ENCODE measurements at regions not wholly inside any gene's neighbourhood (a gene's known extent, or its start where the extent isn't known, plus 50 kb on each side); places are given as distances from the start of the nearest gene placed in this dataset.
A peak's percentile ranks its signal among the peaks of the same experiment; 100 is the strongest.

DNA sequence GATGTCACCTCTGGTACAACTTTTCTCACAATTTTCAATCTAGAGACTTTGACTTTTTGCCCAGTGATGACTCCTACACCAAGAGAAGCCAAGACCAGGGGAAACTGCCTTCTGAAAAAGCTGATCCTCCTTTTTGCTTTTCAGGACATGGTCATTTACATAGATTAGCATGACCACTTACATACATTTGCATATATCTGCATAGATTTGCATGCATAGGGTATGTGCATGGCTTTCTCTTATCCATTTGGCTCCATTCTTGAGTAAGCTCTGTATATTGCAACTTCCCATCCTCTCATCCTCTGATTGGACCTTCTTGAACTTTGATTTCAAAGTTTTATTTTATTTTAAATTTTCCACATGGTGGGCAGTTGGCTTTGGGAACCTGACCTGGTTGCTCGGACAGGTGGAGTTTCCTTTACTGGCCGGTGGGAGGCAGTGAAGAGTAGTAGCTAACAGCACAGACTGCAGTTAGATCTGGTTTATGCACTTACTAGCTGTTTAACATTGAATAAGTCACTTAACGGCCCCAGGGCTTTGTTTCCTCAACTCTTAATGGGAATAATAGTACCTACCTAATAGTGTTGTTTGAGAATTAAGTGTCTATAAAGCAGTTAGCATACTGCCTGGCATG, 92.9 kb downstream of the GPR139 start:
- H3K36me3 ChIP-seq (ENCODE audit: control insufficient read depth, insufficient read depth, low read length): no peaks in the 10 kb centered on the region
- no peaks in the 10 kb centered on the region for H3K4me1 ChIP-seq (ENCODE audit: control insufficient read depth, insufficient read depth, low read length)
- DNase-seq: no peak
- WGBS (ENCODE audit: insufficient coverage): no CpG with 5 or more reads among the region's 3 CpGs
- H3K27ac ChIP-seq (ENCODE audit: low read length): no peak overlapping the region
- no peak overlapping the region for H3K4me3 ChIP-seq (ENCODE audit: low read length)
- H3K27me3 ChIP-seq (ENCODE audit: control insufficient read depth, insufficient read depth, low read length): no peaks in the 10 kb centered on the region
- no peaks in the 10 kb centered on the region for H3K9me3 ChIP-seq (replicated peaks; ENCODE audit: control insufficient read depth, low read depth, low read length)

DNA sequence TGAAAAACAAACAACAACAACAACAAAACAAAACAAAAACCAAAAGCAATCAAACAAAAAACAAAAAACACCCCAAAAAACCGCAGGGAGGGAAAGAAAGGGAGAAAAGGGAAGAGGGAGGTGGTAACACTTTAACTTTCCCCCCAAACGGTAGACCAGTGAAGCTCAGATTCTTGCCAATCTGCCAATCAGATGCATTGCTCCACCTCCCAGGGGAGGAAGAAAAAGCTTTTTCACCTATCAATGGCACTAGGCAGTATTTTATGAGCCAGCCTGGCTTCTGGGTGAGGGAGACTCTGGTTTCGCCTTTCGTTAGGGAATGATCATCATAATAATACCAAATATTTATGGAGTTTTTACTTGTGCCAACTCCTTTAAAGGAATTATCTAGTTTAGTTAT, 94.1 kb downstream of the GPR139 start:
- Histone ChIP-seq H3K36me3 (ENCODE audit: control insufficient read depth, insufficient read depth, low read length) (no peaks in the 10 kb centered on the region), H3K27ac (ENCODE audit: low read length) (no peak overlapping the region), H3K4me3 (ENCODE audit: low read length) (no peak overlapping the region), H3K9me3 (replicated peaks; ENCODE audit: control insufficient read depth, low read depth, low read length) (no peaks in the 10 kb centered on the region), H3K4me1 (ENCODE audit: control insufficient read depth, insufficient read depth, low read length) (no peaks in the 10 kb centered on the region), H3K27me3 (ENCODE audit: control insufficient read depth, insufficient read depth, low read length) (no peaks in the 10 kb centered on the region)
- no peak for DNase-seq
- WGBS (ENCODE audit: insufficient coverage): no CpG with 5 or more reads among the region's 4 CpGs

DNA sequence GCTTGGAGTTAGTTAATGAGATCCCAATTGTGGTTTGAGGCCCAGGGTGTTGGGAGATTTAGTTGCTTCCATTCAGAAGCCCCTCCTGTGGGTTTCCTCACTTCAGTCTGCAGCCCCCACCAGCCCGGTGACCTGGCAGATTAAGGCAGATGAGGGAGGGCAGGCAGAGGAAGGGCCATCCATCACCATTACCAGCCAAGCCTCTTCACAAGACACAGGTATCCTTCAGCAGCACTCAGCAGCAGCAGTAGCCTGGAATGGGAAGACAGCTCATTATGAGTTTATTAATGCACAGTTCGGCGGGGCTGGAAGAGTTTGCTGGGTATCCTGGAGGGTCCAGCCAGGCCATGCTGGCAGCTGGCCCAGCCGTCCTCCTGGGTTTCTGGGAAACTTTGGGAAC, 90.0 kb upstream of the GPRC5B start:
- no peaks in the 10 kb centered on the region for H3K27me3 ChIP-seq (ENCODE audit: control insufficient read depth, insufficient read depth, low read length)
- H3K27ac ChIP-seq (ENCODE audit: low read length): no peak overlapping the region

GRCh38 chr16:19972111-19972510, 87.5 kb upstream of the GPRC5B start:
- 26% methylated on average over 2 of the region's 4 CpGs for WGBS (ENCODE audit: insufficient coverage)
- DNase-seq: no peak
- Histone ChIP-seq H3K36me3 (ENCODE audit: control insufficient read depth, insufficient read depth, low read length) (no peaks in the 10 kb centered on the region), H3K4me3 (ENCODE audit: low read length) (no peak overlapping the region), H3K9me3 (replicated peaks; ENCODE audit: control insufficient read depth, low read depth, low read length) (no peaks in the 10 kb centered on the region), H3K27me3 (ENCODE audit: control insufficient read depth, insufficient read depth, low read length) (no peaks in the 10 kb centered on the region), H3K4me1 (ENCODE audit: control insufficient read depth, insufficient read depth, low read length) (no peaks in the 10 kb centered on the region), H3K27ac (ENCODE audit: low read length) (no peak overlapping the region)

More for the DNA sequence above, 90.0 kb upstream of the GPRC5B start:
- Histone ChIP-seq H3K9me3 (replicated peaks; ENCODE audit: control insufficient read depth, low read depth, low read length) (no peaks in the 10 kb centered on the region), H3K36me3 (ENCODE audit: control insufficient read depth, insufficient read depth, low read length) (no peaks in the 10 kb centered on the region), H3K4me3 (ENCODE audit: low read length) (no peak overlapping the region), H3K4me1 (ENCODE audit: control insufficient read depth, insufficient read depth, low read length) (no peaks in the 10 kb centered on the region)
- no peak for DNase-seq
- 25% methylated on average over 2 of the region's 4 CpGs for WGBS (ENCODE audit: insufficient coverage)

GRCh38 chr16:19968891-19969683, 84.4 kb upstream of the GPRC5B start:
- 28% methylated on average over 4 of the region's 8 CpGs for WGBS (ENCODE audit: insufficient coverage)
- Histone ChIP-seq H3K27me3 (ENCODE audit: control insufficient read depth, insufficient read depth, low read length) (no peaks in the 10 kb centered on the region), H3K4me3 (ENCODE audit: low read length) (no peak overlapping the region), H3K36me3 (ENCODE audit: control insufficient read depth, insufficient read depth, low read length) (no peaks in the 10 kb centered on the region), H3K9me3 (replicated peaks; ENCODE audit: control insufficient read depth, low read depth, low read length) (no peaks in the 10 kb centered on the region), H3K4me1 (ENCODE audit: control insufficient read depth, insufficient read depth, low read length) (no peaks in the 10 kb centered on the region), H3K27ac (ENCODE audit: low read length) (no peak overlapping the region)
- peak; percentile 3 for DNase-seq

GRCh38 chr16:19967963-19968362, 83.3 kb upstream of the GPRC5B start:
- Histone ChIP-seq H3K27me3 (ENCODE audit: control insufficient read depth, insufficient read depth, low read length) (no peaks in the 10 kb centered on the region), H3K4me1 (ENCODE audit: control insufficient read depth, insufficient read depth, low read length) (peaks cover under 1% of the 10 kb centered on the region), H3K9me3 (replicated peaks; ENCODE audit: control insufficient read depth, low read depth, low read length) (no peaks in the 10 kb centered on the region), H3K27ac (ENCODE audit: low read length) (no peak overlapping the region), H3K4me3 (ENCODE audit: low read length) (no peak overlapping the region), H3K36me3 (ENCODE audit: control insufficient read depth, insufficient read depth, low read length) (no peaks in the 10 kb centered on the region)
- WGBS (ENCODE audit: insufficient coverage): no CpG with 5 or more reads among the region's 5 CpGs
- DNase-seq: no peak

DNA sequence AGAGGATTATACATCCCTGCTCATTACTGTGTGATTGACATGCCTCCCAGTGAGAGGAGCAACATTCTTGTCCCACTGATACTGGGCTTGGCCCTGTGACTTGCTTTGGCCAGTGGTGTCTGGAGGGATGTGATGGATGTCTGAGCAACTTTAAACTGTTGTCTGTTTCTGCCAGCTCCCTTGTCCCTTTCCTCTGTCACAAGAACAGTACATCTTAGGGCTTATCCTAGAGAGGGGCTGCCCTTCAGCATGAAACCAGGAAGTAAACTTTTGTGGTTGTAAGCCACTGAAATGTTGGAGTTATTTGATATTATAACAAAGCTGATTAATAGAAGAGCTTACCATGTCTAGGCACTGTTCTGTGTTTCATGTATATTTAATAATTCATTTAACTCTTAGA, 82.9 kb upstream of the GPRC5B start:
- DNase-seq: no peak
- Histone ChIP-seq H3K27ac (ENCODE audit: low read length) (no peak overlapping the region), H3K4me3 (ENCODE audit: low read length) (no peak overlapping the region), H3K27me3 (ENCODE audit: control insufficient read depth, insufficient read depth, low read length) (no peaks in the 10 kb centered on the region), H3K9me3 (replicated peaks; ENCODE audit: control insufficient read depth, low read depth, low read length) (no peaks in the 10 kb centered on the region), H3K4me1 (ENCODE audit: control insufficient read depth, insufficient read depth, low read length) (peaks cover 3% of the 10 kb centered on the region), H3K36me3 (ENCODE audit: control insufficient read depth, insufficient read depth, low read length) (no peaks in the 10 kb centered on the region)

DNA sequence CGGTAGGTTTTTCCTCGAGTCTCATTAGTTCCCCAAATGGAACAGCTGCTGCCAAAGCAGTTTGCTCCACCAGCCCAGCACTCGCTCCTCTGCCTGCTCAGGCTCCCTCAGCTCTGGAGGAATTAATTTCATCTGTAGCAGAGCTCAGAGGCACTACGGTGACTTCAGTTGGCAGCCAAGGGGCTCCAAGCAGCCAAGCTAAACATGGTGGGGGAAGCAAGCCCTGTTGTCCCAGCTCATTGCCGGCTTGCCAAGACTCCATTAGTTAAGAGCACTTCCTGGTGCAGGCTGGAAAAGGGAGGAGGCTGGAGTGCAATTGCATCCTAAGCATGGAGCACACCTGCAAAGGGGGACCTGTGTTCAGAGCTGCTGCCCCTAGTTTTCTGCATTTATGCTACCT, 78.7 kb upstream of the GPRC5B start:
- H3K9me3 ChIP-seq (replicated peaks; ENCODE audit: control insufficient read depth, low read depth, low read length): no peaks in the 10 kb centered on the region
- peak; percentile 74 for DNase-seq
- H3K4me1 ChIP-seq (ENCODE audit: control insufficient read depth, insufficient read depth, low read length): peaks cover 3% of the 10 kb centered on the region
- H3K27me3 ChIP-seq (ENCODE audit: control insufficient read depth, insufficient read depth, low read length): no peaks in the 10 kb centered on the region
- H3K27ac ChIP-seq (ENCODE audit: low read length): no peak overlapping the region
- WGBS (ENCODE audit: insufficient coverage): 21% methylated on average over 5 of the region's 5 CpGs
- H3K4me3 ChIP-seq (ENCODE audit: low read length): no peak overlapping the region
- H3K36me3 ChIP-seq (ENCODE audit: control insufficient read depth, insufficient read depth, low read length): no peaks in the 10 kb centered on the region

GRCh38 chr16:19960183-19960582, 75.5 kb upstream of the GPRC5B start:
- Histone ChIP-seq H3K4me1 (ENCODE audit: control insufficient read depth, insufficient read depth, low read length) (peaks cover 3% of the 10 kb centered on the region), H3K27me3 (ENCODE audit: control insufficient read depth, insufficient read depth, low read length) (no peaks in the 10 kb centered on the region), H3K27ac (ENCODE audit: low read length) (no peak overlapping the region), H3K36me3 (ENCODE audit: control insufficient read depth, insufficient read depth, low read length) (no peaks in the 10 kb centered on the region), H3K4me3 (ENCODE audit: low read length) (no peak overlapping the region), H3K9me3 (replicated peaks; ENCODE audit: control insufficient read depth, low read depth, low read length) (no peaks in the 10 kb centered on the region)
- DNase-seq: no peak
- 100% methylated on average over 1 of the region's 5 CpGs for WGBS (ENCODE audit: insufficient coverage)

DNA sequence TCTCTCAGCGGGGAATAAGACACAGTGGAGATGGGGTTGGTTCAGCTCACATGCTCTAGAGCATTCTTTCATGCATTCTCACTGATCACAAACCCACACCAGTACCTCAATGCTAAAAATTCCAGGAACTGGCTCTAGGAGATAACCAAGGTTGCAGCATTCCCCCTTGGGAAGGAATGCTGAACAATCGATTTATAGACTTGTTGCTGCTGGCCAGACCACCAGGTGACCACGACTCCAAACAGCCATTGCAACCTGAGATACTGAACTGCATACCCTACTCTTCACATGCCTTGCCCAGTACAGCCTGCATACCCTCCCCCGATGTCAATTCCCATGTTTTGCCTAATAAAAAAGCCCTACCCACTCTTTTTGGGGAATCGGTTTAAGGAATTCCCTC, 75.1 kb upstream of the GPRC5B start:
- Histone ChIP-seq H3K4me3 (ENCODE audit: low read length) (no peak overlapping the region), H3K9me3 (replicated peaks; ENCODE audit: control insufficient read depth, low read depth, low read length) (no peaks in the 10 kb centered on the region), H3K36me3 (ENCODE audit: control insufficient read depth, insufficient read depth, low read length) (no peaks in the 10 kb centered on the region), H3K27ac (ENCODE audit: low read length) (no peak overlapping the region), H3K27me3 (ENCODE audit: control insufficient read depth, insufficient read depth, low read length) (no peaks in the 10 kb centered on the region), H3K4me1 (ENCODE audit: control insufficient read depth, insufficient read depth, low read length) (peaks cover 3% of the 10 kb centered on the region)
- no peak for DNase-seq
- 62% methylated on average over 4 of the region's 5 CpGs for WGBS (ENCODE audit: insufficient coverage)
